ENCODE measurements at regions not wholly inside any gene's neighbourhood (a gene's known extent, or its start where the extent isn't known, plus 50 kb on each side); places are given as distances from the start of the nearest gene placed in this dataset.
"Not testable (repeated sequence)": the region's sequence is repeated elsewhere in the genome, so short reads cannot be mapped to it uniquely, and the experiment has no call there.

- Mint-ChIP-seq H3K36me3 (ENCODE audit: low read depth) (no peaks in the 10 kb centered on the region), H3K4me1 (peaks cover 8% of the 10 kb centered on the region), H3K4me3 (no peak overlapping the region), H3K27me3 (ENCODE audit: low read depth, poor library complexity) (no peaks in the 10 kb centered on the region), H3K9me3 (no peaks in the 10 kb centered on the region), H3K27ac (no peak overlapping the region)
- no peak for TF ChIP-seq CTCF (IDR thresholded peaks at IDR 0.05)
- no peak for DNase-seq
These were observed 149.6 kb downstream of the ZIC4 start for GRCh38 chr3:147256739-147257138.

GRCh38 chr3:147246906-147247305 is 159.4 kb downstream of the ZIC4 start:
- peaks cover 12% of the 10 kb centered on the region for H3K9me3 Mint-ChIP-seq
- H3K36me3 Mint-ChIP-seq (ENCODE audit: low read depth), result no peaks in the 10 kb centered on the region
- H3K27me3 Mint-ChIP-seq (ENCODE audit: low read depth, poor library complexity), result no peaks in the 10 kb centered on the region
- no peaks in the 10 kb centered on the region for H3K4me1 Mint-ChIP-seq
- no peak for DNase-seq
- TF ChIP-seq CTCF (IDR thresholded peaks at IDR 0.05), result no peak
- H3K27ac Mint-ChIP-seq, result no peak overlapping the region
- no peak overlapping the region for H3K4me3 Mint-ChIP-seq

GRCh38 chr3:147245638-147246037 is 160.7 kb downstream of the ZIC4 start:
- not testable (repeated sequence) for H3K36me3 Mint-ChIP-seq (ENCODE audit: low read depth); H3K4me3 Mint-ChIP-seq; DNase-seq; H3K27ac Mint-ChIP-seq; H3K27me3 Mint-ChIP-seq (ENCODE audit: low read depth, poor library complexity); H3K4me1 Mint-ChIP-seq
- peaks cover 12% of the 10 kb centered on the region for H3K9me3 Mint-ChIP-seq

GRCh38 chr3:147245022-147245421 is 161.3 kb downstream of the ZIC4 start:
- peaks cover 12% of the 10 kb centered on the region for H3K9me3 Mint-ChIP-seq
- not testable (repeated sequence) for H3K27me3 Mint-ChIP-seq (ENCODE audit: low read depth, poor library complexity); DNase-seq; H3K4me1 Mint-ChIP-seq; H3K36me3 Mint-ChIP-seq (ENCODE audit: low read depth); H3K27ac Mint-ChIP-seq; H3K4me3 Mint-ChIP-seq

- peaks cover 12% of the 10 kb centered on the region for H3K9me3 Mint-ChIP-seq
- no peak for DNase-seq
- no peak overlapping the region for H3K27ac Mint-ChIP-seq
- no peaks in the 10 kb centered on the region for H3K4me1 Mint-ChIP-seq
- no peak for TF ChIP-seq CTCF (IDR thresholded peaks at IDR 0.05)
- no peaks in the 10 kb centered on the region for H3K36me3 Mint-ChIP-seq (ENCODE audit: low read depth)
- H3K27me3 Mint-ChIP-seq (ENCODE audit: low read depth, poor library complexity), result no peaks in the 10 kb centered on the region
- no peak overlapping the region for H3K4me3 Mint-ChIP-seq
These were observed 161.9 kb downstream of the ZIC4 start for GRCh38 chr3:147244397-147244796.

- TF ChIP-seq CTCF (IDR thresholded peaks at IDR 0.05), result no peak
- no peak for DNase-seq
- H3K9me3 Mint-ChIP-seq, result peaks cover 6% of the 10 kb centered on the region
- H3K27ac Mint-ChIP-seq, result no peak overlapping the region
- no peaks in the 10 kb centered on the region for H3K36me3 Mint-ChIP-seq (ENCODE audit: low read depth)
- H3K4me1 Mint-ChIP-seq, result no peaks in the 10 kb centered on the region
- H3K27me3 Mint-ChIP-seq (ENCODE audit: low read depth, poor library complexity), result no peaks in the 10 kb centered on the region
- H3K4me3 Mint-ChIP-seq, result no peak overlapping the region
These were observed 165.8 kb downstream of the ZIC4 start for GRCh38 chr3:147240581-147240980.

GRCh38 chr3:147237991-147238390 is 168.4 kb downstream of the ZIC4 start:
- Mint-ChIP-seq H3K9me3 (no peaks in the 10 kb centered on the region), H3K4me1 (no peaks in the 10 kb centered on the region), H3K27me3 (ENCODE audit: low read depth, poor library complexity) (no peaks in the 10 kb centered on the region), H3K27ac (no peak overlapping the region), H3K4me3 (no peak overlapping the region), H3K36me3 (ENCODE audit: low read depth) (no peaks in the 10 kb centered on the region)
- TF ChIP-seq CTCF (IDR thresholded peaks at IDR 0.05), result no peak
- DNase-seq, result no peak

- H3K27ac Mint-ChIP-seq; H3K27me3 Mint-ChIP-seq (ENCODE audit: low read depth, poor library complexity); DNase-seq; H3K36me3 Mint-ChIP-seq (ENCODE audit: low read depth); H3K4me3 Mint-ChIP-seq; H3K4me1 Mint-ChIP-seq; H3K9me3 Mint-ChIP-seq: not testable (repeated sequence)
These were observed 174.4 kb downstream of the ZIC4 start for GRCh38 chr3:147231980-147232379.

Data from nephron progenitor cell (in vitro differentiated cells).